Skeletal muscle satellite cell (primary cell): ENCODE measurements at regions not wholly inside any gene's neighbourhood (a gene's known extent, or its start where the extent isn't known, plus 50 kb on each side); places are given as distances from the start of the nearest gene placed in this dataset.

Experiments
- H3K27me3 ChIP-seq: 2 replicates; pipeline ENCODE4 v1.7.0; 2013; ENCODE audit warnings: low read length; ENCODE audit not compliant: control insufficient read depth, insufficient read depth
- H3K36me3 ChIP-seq: 2 replicates; pipeline ENCODE4 v1.7.0; 2013; ENCODE audit warnings: mild to moderate bottlenecking, control low read depth, low read length; ENCODE audit not compliant: insufficient read depth
- H3K4me1 ChIP-seq: 2 replicates; pipeline ENCODE4 v1.7.0; 2013; ENCODE audit warnings: low read length; ENCODE audit not compliant: control insufficient read depth, insufficient read depth
- H3K4me2 ChIP-seq: 2 replicates; pipeline ENCODE4 v1.7.0; 2013; ENCODE audit warnings: mild to moderate bottlenecking, low read length
- H3K4me3 ChIP-seq: 2 replicates; pipeline ENCODE4 v1.7.0; 2013; ENCODE audit warnings: low read length
- H3K9ac ChIP-seq: 2 replicates; pipeline ENCODE4 v1.7.0; 2013; ENCODE audit warnings: mild to moderate bottlenecking, low read depth, low read length, moderate library complexity
- H3K9me3 ChIP-seq: replicated peaks from 2 replicates; pipeline ENCODE4 v1.7.0; 2013; ENCODE audit warnings: mild to moderate bottlenecking, control low read depth, low read length

DNA sequence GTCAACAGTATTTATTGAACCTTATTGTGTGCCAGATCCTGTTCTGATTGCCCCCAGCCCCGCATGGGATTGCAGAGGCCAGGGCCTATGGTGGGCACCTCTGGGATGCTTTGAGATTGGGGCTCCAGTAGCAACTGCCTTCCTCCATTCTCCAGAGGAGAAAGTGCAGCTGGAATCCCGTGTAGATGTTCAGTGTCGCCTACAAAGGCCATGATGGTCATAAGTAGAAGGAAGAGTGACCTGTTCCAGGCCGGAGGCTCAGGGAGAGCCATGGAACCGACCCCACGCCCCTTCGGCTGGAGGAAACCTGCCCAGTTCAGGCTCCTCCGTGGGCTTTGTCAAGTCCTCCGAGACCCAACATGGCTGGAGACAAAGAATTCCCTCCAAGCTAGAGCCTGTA, 287.5 kb downstream of the FBXW7 start:
- Histone ChIP-seq H3K4me3 (no peak overlapping the region), H3K4me1 (no peaks in the 10 kb centered on the region), H3K27me3 (no peaks in the 10 kb centered on the region), H3K36me3 (no peaks in the 10 kb centered on the region), H3K9ac (no peak overlapping the region), H3K9me3 (no peaks in the 10 kb centered on the region), H3K4me2 (no peak overlapping the region)

DNA sequence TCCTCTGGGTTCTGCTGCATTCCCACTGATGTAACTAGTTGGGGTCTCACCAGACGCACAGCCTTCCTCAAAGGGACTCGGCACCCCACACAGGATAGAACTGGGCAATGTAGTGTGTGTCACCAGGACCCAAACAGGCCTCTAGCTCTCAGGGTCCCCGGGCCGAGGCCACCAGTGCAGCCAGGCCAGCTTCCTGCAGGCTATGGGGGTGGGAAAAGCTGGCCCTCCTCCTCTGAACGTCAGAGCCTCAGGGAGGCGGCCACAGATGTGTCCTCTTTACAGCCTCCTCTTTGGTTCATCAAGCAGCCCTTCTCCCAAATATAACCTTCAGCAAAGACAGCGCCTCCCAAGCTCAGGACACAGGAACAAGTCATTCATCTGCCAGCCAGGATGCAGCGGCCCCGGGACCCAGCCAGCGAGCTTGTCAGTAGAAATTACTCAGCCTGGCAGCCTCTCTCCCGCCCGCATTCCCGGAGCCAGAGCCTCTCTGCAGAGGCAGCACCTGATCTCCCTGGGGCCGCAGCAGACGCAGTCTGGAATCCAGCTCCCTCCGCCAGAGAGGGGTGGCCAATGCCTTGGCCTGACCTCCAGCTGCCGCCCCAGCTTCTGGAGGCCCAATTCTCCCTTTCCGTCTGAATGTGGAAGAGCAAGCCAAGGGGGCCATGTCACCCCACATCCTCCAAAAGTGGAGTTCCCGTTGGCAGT, 288.5 kb downstream of the FBXW7 start:
- H3K9me3 ChIP-seq = no peaks in the 10 kb centered on the region
- H3K4me1 ChIP-seq = no peaks in the 10 kb centered on the region
- no peaks in the 10 kb centered on the region for H3K36me3 ChIP-seq
- H3K9ac ChIP-seq = no peak overlapping the region
- H3K27me3 ChIP-seq = peaks cover 3% of the 10 kb centered on the region
- H3K4me3 ChIP-seq = no peak overlapping the region
- no peak overlapping the region for H3K4me2 ChIP-seq

DNA sequence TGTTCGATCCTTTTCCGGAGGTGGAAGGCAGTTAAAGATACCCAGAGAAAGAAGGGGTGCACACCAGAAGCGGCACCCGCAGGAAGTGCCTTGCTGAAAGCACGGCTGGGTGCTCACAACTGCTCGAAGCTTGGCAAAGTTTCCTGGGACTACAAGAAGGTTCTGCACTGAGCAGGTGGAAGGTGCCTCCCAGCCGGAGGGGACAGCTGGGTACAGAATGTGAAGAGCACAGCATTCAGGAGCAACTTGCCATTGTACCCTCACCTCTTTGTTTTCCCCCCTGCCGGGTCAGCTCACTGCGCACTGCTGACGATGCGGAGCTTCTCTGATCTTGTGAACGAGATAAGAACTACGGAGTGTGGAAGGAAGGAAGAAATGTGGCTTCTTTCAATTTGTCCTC, 289.2 kb downstream of the FBXW7 start:
- Histone ChIP-seq H3K9ac (no peak overlapping the region), H3K9me3 (no peaks in the 10 kb centered on the region), H3K36me3 (no peaks in the 10 kb centered on the region), H3K4me2 (no peak overlapping the region), H3K4me3 (no peak overlapping the region), H3K4me1 (no peaks in the 10 kb centered on the region), H3K27me3 (peaks cover 3% of the 10 kb centered on the region)

DNA sequence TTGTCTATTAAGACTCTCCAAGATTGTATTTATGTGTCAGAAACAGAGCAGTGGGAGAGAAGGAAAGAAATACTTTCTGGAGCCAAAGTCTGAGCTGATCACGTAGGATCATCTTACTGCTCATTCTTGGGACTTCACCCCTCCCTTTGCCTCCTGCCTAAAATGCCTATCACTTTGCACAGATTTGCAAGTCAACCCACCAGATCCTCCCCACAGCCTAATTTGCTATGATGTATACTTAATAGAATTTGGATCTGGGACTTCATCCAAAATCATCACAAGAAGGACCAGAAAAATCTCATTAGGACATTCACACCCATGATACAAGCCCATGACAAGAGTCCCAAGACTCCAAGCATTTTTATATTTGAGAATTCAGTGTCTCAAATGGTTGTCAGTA, 290.2 kb downstream of the FBXW7 start:
- no peak overlapping the region for H3K4me3 ChIP-seq
- H3K4me1 ChIP-seq = no peaks in the 10 kb centered on the region
- no peaks in the 10 kb centered on the region for H3K36me3 ChIP-seq
- H3K4me2 ChIP-seq = no peak overlapping the region
- H3K9me3 ChIP-seq = no peaks in the 10 kb centered on the region
- H3K27me3 ChIP-seq = peaks cover 3% of the 10 kb centered on the region
- no peak overlapping the region for H3K9ac ChIP-seq

DNA sequence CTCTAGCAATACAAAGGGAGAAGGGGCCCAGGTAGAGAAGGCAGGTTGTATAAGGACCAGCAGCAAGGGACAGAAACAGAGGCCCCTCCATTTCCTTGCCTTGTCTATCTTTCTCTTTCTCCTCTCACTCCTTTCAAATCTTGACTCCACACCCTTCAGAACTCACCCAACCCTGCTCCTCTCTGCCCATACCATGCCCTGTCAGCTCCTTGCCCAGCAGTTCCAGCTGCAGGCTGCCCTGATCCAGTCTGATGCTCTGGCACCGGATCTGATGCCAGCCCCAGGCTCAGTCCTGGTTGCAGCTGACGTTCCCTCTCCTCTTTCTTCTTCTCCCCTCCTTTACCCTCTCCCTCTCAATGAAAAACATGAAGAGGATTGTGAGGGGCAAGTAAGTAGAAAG, 291.2 kb downstream of the FBXW7 start:
- Histone ChIP-seq H3K27me3 (peaks cover 3% of the 10 kb centered on the region), H3K9ac (no peak overlapping the region), H3K36me3 (no peaks in the 10 kb centered on the region), H3K4me2 (no peak overlapping the region), H3K4me1 (no peaks in the 10 kb centered on the region), H3K9me3 (no peaks in the 10 kb centered on the region), H3K4me3 (no peak overlapping the region)

DNA sequence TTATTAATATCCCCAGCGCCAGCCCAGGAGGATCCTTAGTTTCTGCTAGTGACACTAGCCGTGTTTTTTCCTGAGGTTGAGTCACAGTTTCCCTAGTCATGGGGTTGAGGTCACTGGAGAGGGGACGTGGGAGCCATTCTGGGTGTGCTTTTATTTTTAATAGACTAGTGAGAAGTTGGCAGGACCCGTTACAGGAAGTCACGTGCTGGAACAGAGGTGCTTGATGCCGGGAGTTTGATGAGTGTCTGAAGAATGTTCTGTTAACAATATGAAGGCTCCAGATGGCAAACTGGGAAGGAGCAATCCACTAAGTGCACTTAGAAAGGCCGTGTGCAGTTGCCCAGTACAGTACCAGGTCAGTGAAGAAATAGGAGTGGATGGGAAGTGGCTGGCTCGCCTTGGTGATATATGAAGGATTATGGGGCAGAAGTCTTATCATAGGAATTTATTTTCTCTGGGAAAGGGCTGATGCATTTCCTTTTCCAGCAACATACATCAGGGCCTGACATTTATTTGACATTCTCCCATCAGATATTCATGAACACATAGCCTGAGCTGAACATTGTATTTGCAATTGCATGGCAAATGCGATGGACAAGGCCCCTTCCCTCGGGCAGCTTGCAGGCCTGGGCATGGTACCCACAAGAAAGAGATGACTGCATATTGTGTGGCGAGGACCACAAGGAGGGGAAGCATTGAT, 291.8 kb downstream of the FBXW7 start:
- Histone ChIP-seq H3K4me3 (no peak overlapping the region), H3K4me2 (no peak overlapping the region), H3K27me3 (peaks cover 3% of the 10 kb centered on the region), H3K36me3 (no peaks in the 10 kb centered on the region), H3K9me3 (no peaks in the 10 kb centered on the region), H3K9ac (no peak overlapping the region), H3K4me1 (no peaks in the 10 kb centered on the region)

DNA sequence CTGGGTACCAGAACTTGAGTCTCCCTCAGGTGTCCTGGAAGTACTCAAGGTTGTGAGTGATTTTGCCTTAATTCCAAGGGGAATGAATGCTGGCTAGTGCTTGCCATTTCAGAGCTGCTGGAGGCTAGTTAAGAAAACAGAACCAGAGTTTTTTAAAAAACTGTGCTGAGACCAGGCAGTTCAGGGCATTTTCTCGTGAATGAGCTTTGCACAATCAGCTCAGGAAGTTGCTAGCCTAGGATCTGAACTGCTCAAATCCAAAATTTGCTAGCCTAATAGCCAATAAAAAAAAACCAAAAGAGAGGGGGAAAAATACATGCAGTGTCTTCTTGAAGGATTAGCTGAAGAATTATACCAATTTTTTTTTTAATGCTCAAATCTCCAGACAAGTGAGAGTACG, 292.7 kb downstream of the FBXW7 start:
- no peak overlapping the region for H3K9ac ChIP-seq

DNA sequence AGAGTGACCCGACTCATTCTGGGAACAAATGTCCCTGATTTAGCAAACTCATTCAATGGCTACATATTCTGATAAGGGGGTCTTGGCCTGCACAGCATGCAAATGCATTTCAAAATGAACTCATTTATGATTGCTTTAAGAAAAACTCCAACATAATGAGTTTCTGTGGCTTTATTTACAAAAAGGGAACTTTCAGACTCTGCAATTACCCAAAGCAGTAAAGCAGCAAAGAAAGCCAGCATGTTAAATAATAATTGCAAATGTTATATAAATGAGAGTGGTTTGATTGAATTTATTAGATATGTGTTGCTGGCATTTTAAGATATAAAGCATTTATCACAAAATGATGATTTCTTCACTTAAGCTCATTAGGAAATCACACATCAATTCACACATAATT, 295.7 kb downstream of the FBXW7 start:
- Histone ChIP-seq H3K4me1 (no peaks in the 10 kb centered on the region), H3K9ac (no peak overlapping the region), H3K4me3 (no peak overlapping the region), H3K9me3 (no peaks in the 10 kb centered on the region), H3K4me2 (no peak overlapping the region), H3K27me3 (peaks cover 3% of the 10 kb centered on the region), H3K36me3 (no peaks in the 10 kb centered on the region)

More for the DNA sequence above, 292.7 kb downstream of the FBXW7 start:
- Histone ChIP-seq H3K4me2 (no peak overlapping the region), H3K27me3 (peaks cover 3% of the 10 kb centered on the region), H3K4me1 (no peaks in the 10 kb centered on the region), H3K4me3 (no peak overlapping the region), H3K9me3 (no peaks in the 10 kb centered on the region), H3K36me3 (no peaks in the 10 kb centered on the region)

DNA sequence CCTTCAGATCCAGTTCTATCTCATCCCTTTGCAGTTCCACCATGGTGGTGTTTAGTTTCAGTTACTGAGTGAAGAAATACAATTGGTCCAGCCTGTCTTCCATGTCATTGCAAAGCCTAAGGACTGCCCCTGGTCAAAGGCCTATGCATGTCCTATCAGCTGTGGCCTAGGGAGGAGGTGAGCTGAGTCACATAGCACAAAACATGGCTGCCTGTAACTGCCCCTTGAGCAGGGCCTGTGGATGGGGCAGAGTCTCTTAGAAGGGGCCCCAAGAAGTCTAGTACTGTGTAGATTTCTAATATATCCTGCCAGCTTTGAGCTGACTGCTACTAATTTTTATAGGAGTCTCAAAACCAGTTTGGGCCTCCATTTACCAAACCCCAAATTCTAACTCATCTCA, 296.7 kb downstream of the FBXW7 start:
- H3K27me3 ChIP-seq = peaks cover 3% of the 10 kb centered on the region
- H3K4me2 ChIP-seq = no peak overlapping the region
- no peaks in the 10 kb centered on the region for H3K36me3 ChIP-seq
- no peak overlapping the region for H3K4me3 ChIP-seq
- no peak overlapping the region for H3K9ac ChIP-seq
- H3K9me3 ChIP-seq = no peaks in the 10 kb centered on the region
- no peaks in the 10 kb centered on the region for H3K4me1 ChIP-seq

DNA sequence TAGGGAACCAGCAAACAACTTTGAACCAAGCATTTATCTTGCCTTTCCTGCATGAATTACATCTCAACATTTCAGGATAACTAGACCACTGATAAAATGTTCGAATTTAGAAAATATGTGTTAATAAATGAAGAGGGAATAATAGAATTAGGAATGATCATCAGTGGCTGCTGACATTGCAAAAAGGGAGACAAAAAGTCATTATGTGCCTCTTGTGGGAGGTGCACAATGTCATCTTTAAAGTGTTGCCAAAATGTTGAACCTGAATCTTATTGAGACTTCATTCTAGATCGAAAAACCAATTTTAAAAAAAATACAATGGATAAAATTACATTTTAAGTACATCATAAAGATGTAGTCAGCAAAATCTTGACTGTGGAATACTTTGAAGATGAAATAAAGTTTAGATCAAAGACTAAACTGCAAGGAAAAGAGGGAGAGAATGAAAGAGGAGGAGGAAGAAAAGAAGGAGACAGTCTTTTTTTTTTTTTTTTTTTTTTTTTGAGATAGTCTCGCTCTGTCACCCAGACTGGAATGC, 299.3 kb downstream of the FBXW7 start:
- Histone ChIP-seq H3K4me1 (no peaks in the 10 kb centered on the region), H3K27me3 (no peaks in the 10 kb centered on the region), H3K9ac (no peak overlapping the region)

DNA sequence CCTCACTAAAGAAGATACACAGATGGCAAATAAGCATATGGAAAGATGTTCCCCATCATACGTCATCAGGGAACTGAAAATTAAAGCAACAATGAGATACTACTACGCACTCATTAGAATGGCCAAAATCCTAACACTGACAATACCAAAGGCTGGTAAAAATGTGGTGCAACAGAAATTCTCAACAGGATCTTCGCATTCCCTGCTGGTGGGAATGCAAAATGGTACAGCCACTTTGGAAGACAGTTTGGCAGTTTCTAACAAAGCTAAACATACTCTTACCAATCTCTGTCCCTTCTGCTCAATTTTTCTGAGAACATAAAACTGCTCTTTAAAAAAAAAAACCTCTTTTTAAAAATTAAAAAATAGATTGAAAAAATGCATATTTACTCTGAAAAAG, 300.2 kb downstream of the FBXW7 start:
- no peak overlapping the region for H3K4me3 ChIP-seq
- H3K4me1 ChIP-seq = no peaks in the 10 kb centered on the region
- H3K4me2 ChIP-seq = no peak overlapping the region
- no peaks in the 10 kb centered on the region for H3K9me3 ChIP-seq
- H3K36me3 ChIP-seq = no peaks in the 10 kb centered on the region
- no peaks in the 10 kb centered on the region for H3K27me3 ChIP-seq
- no peak overlapping the region for H3K9ac ChIP-seq

More for the DNA sequence above, 299.3 kb downstream of the FBXW7 start:
- Histone ChIP-seq H3K4me3 (no peak overlapping the region), H3K4me2 (no peak overlapping the region), H3K9me3 (no peaks in the 10 kb centered on the region), H3K36me3 (no peaks in the 10 kb centered on the region)

DNA sequence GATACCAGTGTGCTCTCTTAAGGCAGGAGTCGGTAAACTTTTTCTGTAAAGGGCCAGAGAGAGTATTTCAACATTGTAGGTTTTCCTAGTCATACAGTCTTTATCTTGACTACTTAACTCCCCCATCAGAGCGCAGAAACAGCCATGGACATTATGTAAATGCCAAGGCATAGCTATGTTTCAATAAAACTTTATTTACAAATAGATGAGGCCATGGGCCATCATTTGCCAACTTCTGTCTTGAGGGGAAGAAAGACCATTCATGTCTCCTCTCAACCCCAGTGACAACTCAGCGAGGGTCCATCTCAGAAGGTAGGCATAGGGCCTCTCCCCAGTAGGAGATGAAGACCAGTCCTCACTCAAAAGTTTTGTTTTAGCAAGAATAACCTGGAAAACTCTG, 301.3 kb downstream of the FBXW7 start:
- H3K4me2 ChIP-seq = no peak overlapping the region
- no peak overlapping the region for H3K9ac ChIP-seq
- H3K4me3 ChIP-seq = no peak overlapping the region
- no peaks in the 10 kb centered on the region for H3K36me3 ChIP-seq
- no peaks in the 10 kb centered on the region for H3K27me3 ChIP-seq
- H3K9me3 ChIP-seq = no peaks in the 10 kb centered on the region
- no peaks in the 10 kb centered on the region for H3K4me1 ChIP-seq
